Neural crest cell (in vitro differentiated cells): ENCODE measurements at regions not wholly inside any gene's neighbourhood (a gene's known extent, or its start where the extent isn't known, plus 50 kb on each side); places are given as distances from the start of the nearest gene placed in this dataset.

Experiments
- DNase-seq: peaks from one replicate; pipeline ENCODE4 v3.0.0; 2021; ENCODE audit warnings: low read depth, mixed read lengths, low spot score
- H3K27ac Mint-ChIP-seq: one replicate; pipeline ENCODE4 v1.8.0; 2021; ENCODE audit warnings: mild to moderate bottlenecking, mixed read lengths; ENCODE audit not compliant: unreplicated experiment
- H3K27me3 Mint-ChIP-seq: 2 replicates; pipeline ENCODE4 v1.8.0; 2021; ENCODE audit warnings: low read depth, mild to moderate bottlenecking, mixed read lengths
- H3K36me3 Mint-ChIP-seq: 2 replicates; pipeline ENCODE4 v1.8.0; 2021; ENCODE audit warnings: low read depth, mild to moderate bottlenecking, mixed read lengths
- H3K4me1 Mint-ChIP-seq: 2 replicates; pipeline ENCODE4 v1.8.0; 2021; ENCODE audit warnings: mixed read lengths
- H3K4me3 Mint-ChIP-seq: one replicate; pipeline ENCODE4 v1.8.0; 2021; ENCODE audit warnings: mild to moderate bottlenecking, mixed read lengths
- H3K9me3 Mint-ChIP-seq: 2 replicates; pipeline ENCODE4 v1.8.0; 2021; ENCODE audit warnings: mixed read lengths
- CTCF ChIP-seq: fragments of 200-600 bp; sonication (generic); conservative IDR thresholded peaks from 2 replicates; pipeline ENCODE4 v1.5.0; 2021; ENCODE audit warnings: antibody characterized with exemption, mild to moderate bottlenecking

- no peaks in the 10 kb centered on the region for H3K36me3 Mint-ChIP-seq
- TF ChIP-seq CTCF, result no peak
- H3K4me3 Mint-ChIP-seq, result no peak overlapping the region
- H3K27me3 Mint-ChIP-seq, result no peaks in the 10 kb centered on the region
- H3K27ac Mint-ChIP-seq, result no peak overlapping the region
- no peak for DNase-seq
- H3K9me3 Mint-ChIP-seq, result peaks cover 5% of the 10 kb centered on the region
- peaks cover 45% of the 10 kb centered on the region for H3K4me1 Mint-ChIP-seq
These were observed 83.4 kb downstream of the SOX1 start for GRCh38 chr13:112150352-112150751.

- DNase-seq, result no peak
- peaks cover 5% of the 10 kb centered on the region for H3K9me3 Mint-ChIP-seq
- H3K36me3 Mint-ChIP-seq, result no peaks in the 10 kb centered on the region
- TF ChIP-seq CTCF, result no peak
- H3K4me1 Mint-ChIP-seq, result peaks cover 41% of the 10 kb centered on the region
- H3K27me3 Mint-ChIP-seq, result no peaks in the 10 kb centered on the region
- no peak overlapping the region for H3K27ac Mint-ChIP-seq
- no peak overlapping the region for H3K4me3 Mint-ChIP-seq
These were observed 85.9 kb downstream of the SOX1 start for GRCh38 chr13:112152846-112153245.

DNA sequence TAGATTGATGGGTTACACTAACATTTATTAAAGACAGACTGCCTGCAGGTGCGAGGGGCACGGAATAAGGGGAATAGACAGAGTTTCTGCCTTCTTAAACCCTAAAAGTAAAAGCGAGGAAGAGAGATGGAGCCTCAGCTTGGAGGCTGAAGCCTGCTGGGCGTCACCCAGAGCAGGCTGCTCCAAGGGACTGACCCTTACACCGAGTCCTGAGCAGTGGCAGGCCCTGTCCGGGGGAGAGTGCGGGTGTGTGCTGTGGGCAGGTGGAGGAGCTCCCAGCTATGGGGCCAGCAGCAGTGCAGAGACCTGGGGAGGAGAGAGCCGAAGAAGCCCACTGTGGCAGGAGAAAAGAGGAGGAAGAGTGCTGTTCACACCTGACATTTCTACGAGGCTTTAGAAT lies 86.4 kb downstream of the SOX1 start:
- peaks cover 5% of the 10 kb centered on the region for H3K9me3 Mint-ChIP-seq
- no peaks in the 10 kb centered on the region for H3K27me3 Mint-ChIP-seq
- peaks cover 43% of the 10 kb centered on the region for H3K4me1 Mint-ChIP-seq
- H3K4me3 Mint-ChIP-seq, result peak overlapping the region; percentile 3
- DNase-seq, result no peak
- TF ChIP-seq CTCF, result no peak
- peak overlapping the region; percentile 77 for H3K27ac Mint-ChIP-seq
- H3K36me3 Mint-ChIP-seq, result no peaks in the 10 kb centered on the region

DNA sequence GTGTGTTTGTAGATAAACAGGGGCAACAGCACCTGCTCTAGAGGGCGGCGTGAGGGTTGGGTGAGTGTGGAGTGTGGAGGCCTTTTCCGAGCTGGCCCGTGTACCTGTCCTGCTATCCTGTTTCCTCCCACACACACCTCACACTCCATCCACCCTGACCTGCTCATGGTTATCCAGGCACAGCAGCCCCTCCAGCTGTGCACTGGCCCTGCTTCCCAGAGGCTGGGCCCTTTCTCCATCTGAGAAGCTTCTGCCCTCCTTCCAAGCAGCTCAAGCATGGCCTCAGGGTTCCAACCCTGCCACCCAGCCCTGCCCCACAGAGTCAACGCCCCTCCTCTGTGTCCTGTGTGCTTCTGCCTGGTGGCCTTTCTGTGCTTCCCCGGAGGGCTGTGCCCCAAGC lies 86.9 kb downstream of the SOX1 start:
- peak overlapping the region; percentile 45 for H3K27ac Mint-ChIP-seq
- no peaks in the 10 kb centered on the region for H3K36me3 Mint-ChIP-seq
- TF ChIP-seq CTCF, result no peak
- no peak for DNase-seq
- peaks cover 47% of the 10 kb centered on the region for H3K4me1 Mint-ChIP-seq
- H3K27me3 Mint-ChIP-seq, result no peaks in the 10 kb centered on the region
- H3K9me3 Mint-ChIP-seq, result peaks cover 1% of the 10 kb centered on the region
- H3K4me3 Mint-ChIP-seq, result no peak overlapping the region

DNA sequence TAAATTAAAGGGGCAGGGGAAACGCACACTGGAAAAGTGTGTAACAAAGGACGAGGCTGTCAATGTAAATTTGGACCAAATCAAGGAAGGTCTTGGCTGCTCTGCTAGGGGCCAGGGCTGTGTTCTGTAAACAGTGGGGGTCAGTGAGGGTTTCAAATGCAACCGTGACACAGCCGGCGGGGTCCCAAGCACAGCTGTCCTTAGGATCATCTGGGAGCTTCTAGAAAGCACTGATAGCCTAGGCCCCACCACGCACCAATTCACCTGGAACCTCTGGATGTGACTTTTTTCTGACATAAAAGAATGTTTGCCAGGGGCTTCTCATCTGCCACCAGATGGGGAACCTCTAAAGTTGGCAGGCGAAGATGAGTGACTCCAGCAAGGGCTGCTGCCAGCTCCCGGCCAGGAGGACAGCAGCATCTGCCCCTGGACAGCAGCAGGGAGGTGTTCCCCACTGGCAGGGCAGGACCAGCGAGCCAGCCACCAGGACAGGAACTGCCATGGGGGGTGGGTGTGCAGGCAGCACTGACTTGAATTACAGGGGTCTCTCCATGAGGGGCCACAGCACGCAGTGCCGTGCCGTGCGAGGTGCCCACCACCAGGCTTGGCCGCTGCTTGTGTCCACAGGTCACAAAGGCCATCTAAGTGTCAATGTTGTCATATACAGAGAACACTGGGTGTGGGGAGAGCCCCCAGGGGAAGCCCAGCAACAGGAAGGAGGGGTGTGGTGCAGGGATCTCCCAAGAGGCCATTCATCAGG lies 87.5 kb downstream of the SOX1 start:
- Mint-ChIP-seq H3K27ac (peak overlapping the region; percentile 46), H3K4me1 (peaks cover 54% of the 10 kb centered on the region), H3K4me3 (no peak overlapping the region), H3K27me3 (no peaks in the 10 kb centered on the region), H3K36me3 (no peaks in the 10 kb centered on the region), H3K9me3 (no peaks in the 10 kb centered on the region)
- DNase-seq, result no peak
- no peak for TF ChIP-seq CTCF
